Prostate gland (tissue), 2 donors: ENCODE measurements at regions not wholly inside any gene's neighbourhood (a gene's known extent, or its start where the extent isn't known, plus 50 kb on each side); places are given as distances from the start of the nearest gene placed in this dataset.

Experiments used
- DNase-seq: peaks from one replicate; pipeline ENCODE4 v3.0.0-alpha.2; 2019; ENCODE audit warnings: low spot score
- H3K27ac ChIP-seq, 2 donors: fragments of 200-600 bp; sonication (generic); 2 replicates each; pipeline ENCODE4 v1.5.1; 2017 to 2019
- H3K27me3 ChIP-seq: fragments of 200-600 bp; sonication (generic); replicated peaks from 2 replicates; pipeline ENCODE4 v1.5.1; 2019; ENCODE audit not compliant: insufficient read depth
- H3K36me3 ChIP-seq, 2 donors: fragments of 200-600 bp; sonication (generic); 1 replicate in 1 of 2; 2 replicates in 1 of 2; pipeline versions ENCODE4 v1.5.1 to v1.8.1; 2017 to 2019
- H3K4me1 ChIP-seq: fragments of 200-600 bp; sonication (generic); replicated peaks from 2 replicates; pipeline ENCODE4 v1.5.1; 2019
- H3K4me3 ChIP-seq, 2 donors: fragments of 200-600 bp; sonication (generic); 2 replicates each; pipeline ENCODE4 v1.5.1; 2017 to 2019
- H3K9me3 ChIP-seq: fragments of 200-600 bp; sonication (generic); 2 replicates; pipeline ENCODE4 v1.5.1; 2017
- CTCF ChIP-seq, 4 experiments: fragments of 200-600 bp in 2 of 4; fragments of 450-650 bp in 2 of 4; sonication (generic) in 2 of 4; IDR thresholded peaks; 1 replicate in 3 of 4; 2 replicates in 1 of 4; pipeline ENCODE4 v1.5.1; 2016 to 2019; ENCODE audit warnings: antibody characterized with exemption in 4 of 4, mild to moderate bottlenecking in 2 of 4, moderate library complexity in 2 of 4
- POLR2A ChIP-seq: fragments of 450-650 bp; IDR thresholded peaks from one replicate; pipeline ENCODE4 v1.6.1; 2016; ENCODE audit warnings: antibody characterized with exemption, mild to moderate bottlenecking
- POLR2AphosphoS5 ChIP-seq: sonication (generic); formaldehyde crosslinking; IDR thresholded peaks from one replicate; pipeline ENCODE4 v1.6.1; 2017; ENCODE audit warnings: antibody characterized with exemption
- WGBS: methylation state at CpG from one replicate; pipeline ENCODE4 v1.1.5; 2018; 5-methylcytosine and 5-hydroxymethylcytosine counted together
- intact Hi-C: fragments of 100-400 bp; cut with DNase I; formaldehyde crosslinking; loops from one replicate; pipeline ENCODE4 v1.14.2; 2022

- H3K4me1 ChIP-seq = no peaks in the 10 kb centered on the region
- intact Hi-C loops = no loop called here
- H3K4me3 ChIP-seq = no peak overlapping the region
- WGBS = 50% methylated on average over 1 of the region's 1 CpG
- H3K27ac ChIP-seq = no peak overlapping the region
- H3K36me3 ChIP-seq = no peaks in the 10 kb centered on the region
- TF ChIP-seq POLR2AphosphoS5 (no peak), CTCF (IDR thresholded peaks at IDR 0.05) (no peak), POLR2A (no peak)
- DNase-seq = no peak
- H3K9me3 ChIP-seq = no peaks in the 10 kb centered on the region
- H3K27me3 ChIP-seq = no peaks in the 10 kb centered on the region
Measured at GRCh38 chrX:130974323-130974722, 71.3 kb upstream of the ENOX2 start.

- no peaks in the 10 kb centered on the region for H3K4me1 ChIP-seq
- intact Hi-C loops = loop anchor here (5.0 kb wide), 1 partner anchor 656 kb away; no protein-coding TSS in a partner anchor
- no peak overlapping the region for H3K4me3 ChIP-seq
- DNase-seq = peak; percentile 27
- TF ChIP-seq CTCF (IDR thresholded peaks at IDR 0.05) (peak in 3 of 4 experiments; percentile 30 to 62 (median 50)), POLR2AphosphoS5 (no peak), POLR2A (no peak)
- no peaks in the 10 kb centered on the region for H3K9me3 ChIP-seq
- 3% methylated on average over 7 of the region's 7 CpGs for WGBS
- no peak overlapping the region for H3K27ac ChIP-seq
- H3K36me3 ChIP-seq = no peaks in the 10 kb centered on the region
- H3K27me3 ChIP-seq = no peaks in the 10 kb centered on the region
Measured at GRCh38 chrX:130975947-130976346, 72.9 kb upstream of the ENOX2 start.

GRCh38 chrX:130981836-130982235, 76.3 kb upstream of the ARHGAP36 start:
- H3K27ac ChIP-seq = no peak overlapping the region
- H3K36me3 ChIP-seq = no peaks in the 10 kb centered on the region
- no peaks in the 10 kb centered on the region for H3K4me1 ChIP-seq
- H3K4me3 ChIP-seq = no peak overlapping the region
- no peaks in the 10 kb centered on the region for H3K9me3 ChIP-seq
- intact Hi-C loops = no loop called here
- TF ChIP-seq CTCF (IDR thresholded peaks at IDR 0.05) (no peak), POLR2A (no peak), POLR2AphosphoS5 (no peak)
- no peak for DNase-seq
- no peaks in the 10 kb centered on the region for H3K27me3 ChIP-seq
- WGBS = 90% methylated on average over 2 of the region's 2 CpGs

- Histone ChIP-seq H3K9me3 (no peaks in the 10 kb centered on the region), H3K27me3 (no peaks in the 10 kb centered on the region), H3K4me3 (no peak overlapping the region), H3K36me3 (no peaks in the 10 kb centered on the region), H3K27ac (peak overlapping the region in 1 of 2 donors; percentile 30), H3K4me1 (no peaks in the 10 kb centered on the region)
- 6% methylated on average over 3 of the region's 4 CpGs for WGBS
- TF ChIP-seq POLR2AphosphoS5 = peak; percentile 23
- no peak for TF ChIP-seq POLR2A
- TF ChIP-seq CTCF (IDR thresholded peaks at IDR 0.05) = no peak
- peak; percentile 15 for DNase-seq
- intact Hi-C loops = no loop called here
Measured at GRCh38 chrX:130984782-130985181, 73.4 kb upstream of the ARHGAP36 start.

- no peak overlapping the region for H3K27ac ChIP-seq
- no peak overlapping the region for H3K4me3 ChIP-seq
- H3K4me1 ChIP-seq = no peaks in the 10 kb centered on the region
- intact Hi-C loops = no loop called here
- no peak for TF ChIP-seq POLR2A
- TF ChIP-seq CTCF (IDR thresholded peaks at IDR 0.05) = no peak
- no peak for TF ChIP-seq POLR2AphosphoS5
- DNase-seq = no peak
- H3K9me3 ChIP-seq = no peaks in the 10 kb centered on the region
- H3K36me3 ChIP-seq = no peaks in the 10 kb centered on the region
- H3K27me3 ChIP-seq = no peaks in the 10 kb centered on the region
- 66% methylated on average over 4 of the region's 4 CpGs for WGBS
Measured at GRCh38 chrX:130987241-130987640, 70.9 kb upstream of the ARHGAP36 start.
